ENCODE measurements at regions not wholly inside any gene's neighbourhood (a gene's known extent, or its start where the extent isn't known, plus 50 kb on each side); places are given as distances from the start of the nearest gene placed in this dataset.
"Not testable (repeated sequence)": the region's sequence is repeated elsewhere in the genome, so short reads cannot be mapped to it uniquely, and the experiment has no call there.

DNA sequence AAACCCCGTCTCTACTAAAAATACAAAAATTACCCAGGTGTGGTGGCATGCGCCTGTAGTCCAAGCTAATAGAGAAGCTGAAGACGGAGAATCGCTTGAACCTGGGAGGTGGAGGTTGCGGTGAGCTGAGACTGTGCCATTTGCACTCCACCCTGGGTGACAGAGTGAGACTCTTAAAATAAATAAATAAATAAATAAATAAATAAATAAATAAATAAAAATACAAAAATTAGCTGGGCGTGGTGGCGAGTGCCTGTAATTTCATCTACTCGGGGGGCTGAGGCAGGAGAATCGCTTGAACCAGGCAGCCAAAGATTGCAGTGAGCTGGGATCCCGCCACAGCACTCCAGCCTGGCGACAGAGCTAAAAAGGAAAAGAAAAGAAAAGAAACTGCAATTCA is 239.8 kb downstream of the ALG10 start:
- TF ChIP-seq RCOR1 (IDR thresholded peaks at IDR 0.05; ENCODE audit: low read length); EZH2phosphoT487 (IDR thresholded peaks at IDR 0.05; ENCODE audit: borderline replicate concordance, low read depth); NRF1 (IDR thresholded peaks at IDR 0.05; ENCODE audit: low read depth, low read length); EP300 (IDR thresholded peaks at IDR 0.05; ENCODE audit: borderline replicate concordance in 1 of 2, low read depth in 1 of 2, low read length in 1 of 2): not testable (repeated sequence)
- TF ChIP-seq, protein P1, sequence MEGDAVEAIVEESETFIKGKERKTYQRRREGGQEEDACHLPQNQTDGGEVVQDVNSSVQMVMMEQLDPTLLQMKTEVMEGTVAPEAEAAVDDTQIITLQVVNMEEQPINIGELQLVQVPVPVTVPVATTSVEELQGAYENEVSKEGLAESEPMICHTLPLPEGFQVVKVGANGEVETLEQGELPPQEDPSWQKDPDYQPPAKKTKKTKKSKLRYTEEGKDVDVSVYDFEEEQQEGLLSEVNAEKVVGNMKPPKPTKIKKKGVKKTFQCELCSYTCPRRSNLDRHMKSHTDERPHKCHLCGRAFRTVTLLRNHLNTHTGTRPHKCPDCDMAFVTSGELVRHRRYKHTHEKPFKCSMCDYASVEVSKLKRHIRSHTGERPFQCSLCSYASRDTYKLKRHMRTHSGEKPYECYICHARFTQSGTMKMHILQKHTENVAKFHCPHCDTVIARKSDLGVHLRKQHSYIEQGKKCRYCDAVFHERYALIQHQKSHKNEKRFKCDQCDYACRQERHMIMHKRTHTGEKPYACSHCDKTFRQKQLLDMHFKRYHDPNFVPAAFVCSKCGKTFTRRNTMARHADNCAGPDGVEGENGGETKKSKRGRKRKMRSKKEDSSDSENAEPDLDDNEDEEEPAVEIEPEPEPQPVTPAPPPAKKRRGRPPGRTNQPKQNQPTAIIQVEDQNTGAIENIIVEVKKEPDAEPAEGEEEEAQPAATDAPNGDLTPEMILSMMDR (IDR thresholded peaks at IDR 0.05), result not testable (repeated sequence)
